IPS-20b (cell line): ENCODE measurements at regions not wholly inside any gene's neighbourhood (a gene's known extent, or its start where the extent isn't known, plus 50 kb on each side); places are given as distances from the start of the nearest gene placed in this dataset.

Experiments used
- H3K27ac ChIP-seq: one replicate; pipeline ENCODE4 v1.5.1; 2013; ENCODE audit warnings: low read length
- H3K27me3 ChIP-seq: 2 replicates; pipeline ENCODE4 v1.6.1; 2013; ENCODE audit warnings: mild to moderate bottlenecking, low read length, inconsistent platforms; ENCODE audit not compliant: insufficient read depth
- H3K36me3 ChIP-seq: 2 replicates; pipeline ENCODE4 v1.6.1; 2013; ENCODE audit warnings: low read depth, mild to moderate bottlenecking, inconsistent platforms, low read length, moderate library complexity; ENCODE audit not compliant: insufficient read depth
- H3K4me1 ChIP-seq: 2 replicates; pipeline ENCODE4 v1.6.1; 2013; ENCODE audit warnings: mild to moderate bottlenecking, control low read depth, inconsistent platforms, low read length, moderate library complexity; ENCODE audit not compliant: insufficient read depth
- H3K4me3 ChIP-seq: 2 replicates; pipeline ENCODE4 v1.5.1; 2013; ENCODE audit warnings: mild to moderate bottlenecking, low read length, inconsistent platforms
- H3K9ac ChIP-seq: 2 replicates; pipeline ENCODE4 v1.6.1; 2013; ENCODE audit warnings: low read depth, mild to moderate bottlenecking, inconsistent platforms, low read length, moderate library complexity
- H3K9me3 ChIP-seq: 2 replicates; pipeline ENCODE4 v1.6.1; 2013; ENCODE audit warnings: mild to moderate bottlenecking, low read depth, low read length, inconsistent platforms; ENCODE audit not compliant: insufficient read depth

DNA sequence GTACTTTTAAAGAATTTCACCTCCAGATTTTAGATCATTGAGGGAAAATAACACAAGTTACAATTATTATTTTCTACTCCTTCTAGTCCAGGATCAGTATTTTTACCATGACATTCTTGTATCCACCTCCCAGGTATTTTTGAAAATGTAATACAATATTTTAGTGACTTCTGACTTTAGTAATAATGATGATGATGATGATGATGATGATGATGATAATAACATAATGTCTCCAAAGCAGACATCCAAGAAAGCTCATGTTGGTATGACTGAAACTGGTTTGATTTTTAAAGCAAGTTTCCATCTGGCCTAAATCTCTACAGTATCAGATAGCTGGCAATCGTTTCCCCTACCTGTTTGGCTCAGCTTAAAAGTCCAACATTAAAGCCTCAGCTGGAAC is 140.0 kb upstream of the GULP1 start:
- no peaks in the 10 kb centered on the region for H3K27me3 ChIP-seq
- no peaks in the 10 kb centered on the region for H3K36me3 ChIP-seq
- no peak overlapping the region for H3K27ac ChIP-seq
- H3K4me1 ChIP-seq = no peaks in the 10 kb centered on the region
- no peaks in the 10 kb centered on the region for H3K9me3 ChIP-seq
- no peak overlapping the region for H3K9ac ChIP-seq
- no peak overlapping the region for H3K4me3 ChIP-seq

DNA sequence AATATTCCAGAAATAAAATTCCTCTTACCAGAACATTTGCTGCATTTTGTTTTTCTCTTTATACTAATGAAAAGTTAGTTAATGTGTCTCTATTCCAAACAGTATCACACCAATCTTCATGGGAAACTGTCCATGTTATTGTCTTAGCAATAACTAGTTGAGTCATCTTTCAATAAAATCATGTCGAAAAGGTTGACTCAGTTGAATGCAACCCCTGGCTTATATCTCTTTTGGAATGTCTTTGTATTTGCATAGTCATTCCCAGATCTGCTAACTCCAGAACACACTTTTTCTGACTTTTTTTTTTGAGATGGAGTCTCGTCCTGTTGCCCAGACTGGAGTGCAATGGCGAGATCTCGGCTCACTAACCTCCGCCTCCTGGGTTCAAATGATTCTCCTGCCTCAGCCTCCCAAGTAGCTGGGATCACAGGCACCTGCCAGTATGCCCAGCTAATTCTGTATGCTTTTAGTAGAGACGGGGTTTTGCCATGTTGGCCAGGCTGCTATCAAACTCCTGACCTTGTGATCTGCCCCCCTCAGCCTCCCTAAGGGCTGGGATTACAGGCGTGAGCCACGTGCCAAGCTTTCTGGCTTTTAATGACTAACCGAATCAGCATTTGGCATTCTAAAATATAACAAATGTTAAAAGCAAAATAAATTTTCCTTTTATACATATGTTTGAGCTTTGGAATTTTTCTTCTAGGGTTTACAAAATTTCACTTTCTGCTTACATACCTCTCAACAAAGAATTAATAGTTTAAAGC is 133.2 kb upstream of the GULP1 start:
- Histone ChIP-seq H3K4me3 (no peak overlapping the region), H3K27me3 (no peaks in the 10 kb centered on the region), H3K9ac (no peak overlapping the region), H3K36me3 (no peaks in the 10 kb centered on the region), H3K4me1 (no peaks in the 10 kb centered on the region), H3K9me3 (no peaks in the 10 kb centered on the region), H3K27ac (no peak overlapping the region)

DNA sequence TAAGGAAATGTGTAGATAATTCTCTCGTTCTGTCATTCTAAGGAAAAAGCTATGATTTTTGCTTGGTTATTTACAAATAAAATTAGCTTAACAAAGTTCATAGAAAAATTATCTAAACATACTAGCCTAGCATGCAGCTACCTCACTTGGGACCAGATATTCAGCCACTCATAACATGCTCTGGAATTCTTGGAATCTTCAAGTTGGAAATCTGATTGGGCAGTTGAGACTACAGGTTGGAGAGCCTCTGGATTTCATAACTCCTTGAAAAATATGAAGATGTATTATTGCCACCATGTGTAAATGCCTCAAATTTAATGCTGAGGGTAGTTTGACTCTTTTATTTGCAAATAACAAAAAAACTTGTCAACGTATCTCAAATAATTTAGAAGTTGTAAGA is 132.2 kb upstream of the GULP1 start:
- Histone ChIP-seq H3K4me3 (no peak overlapping the region), H3K27ac (no peak overlapping the region)

DNA sequence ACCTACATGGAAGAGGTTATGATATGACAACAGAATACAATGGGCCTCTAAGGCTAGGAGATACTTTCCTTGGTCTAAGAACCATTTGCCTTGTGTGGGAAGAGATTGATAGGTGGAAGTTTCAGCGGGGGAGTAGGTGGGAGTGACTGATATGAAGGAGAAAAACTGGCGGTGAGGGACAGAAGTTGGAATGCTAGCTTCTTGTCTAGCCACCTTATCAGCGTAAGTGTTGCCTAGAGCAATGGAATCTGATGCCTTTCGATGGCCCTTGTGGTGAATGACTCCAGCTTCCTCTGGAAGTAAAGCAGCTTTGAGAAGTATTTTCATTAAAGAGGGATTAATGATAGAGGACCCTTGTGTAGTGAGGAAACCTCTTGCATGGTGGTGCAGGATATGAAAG is 121.3 kb upstream of the GULP1 start:
- no peaks in the 10 kb centered on the region for H3K36me3 ChIP-seq
- no peak overlapping the region for H3K9ac ChIP-seq
- H3K9me3 ChIP-seq = peaks cover 3% of the 10 kb centered on the region
- peaks cover 4% of the 10 kb centered on the region; the same call in 1 of the 2 replicates for H3K4me1 ChIP-seq
- H3K27ac ChIP-seq = no peak overlapping the region
- H3K4me3 ChIP-seq = no peak overlapping the region
- H3K27me3 ChIP-seq = no peaks in the 10 kb centered on the region

More for the DNA sequence above, 132.2 kb upstream of the GULP1 start:
- H3K36me3 ChIP-seq = no peaks in the 10 kb centered on the region
- no peaks in the 10 kb centered on the region for H3K4me1 ChIP-seq
- H3K9ac ChIP-seq = no peak overlapping the region
- no peaks in the 10 kb centered on the region for H3K27me3 ChIP-seq
- H3K9me3 ChIP-seq = no peaks in the 10 kb centered on the region

DNA sequence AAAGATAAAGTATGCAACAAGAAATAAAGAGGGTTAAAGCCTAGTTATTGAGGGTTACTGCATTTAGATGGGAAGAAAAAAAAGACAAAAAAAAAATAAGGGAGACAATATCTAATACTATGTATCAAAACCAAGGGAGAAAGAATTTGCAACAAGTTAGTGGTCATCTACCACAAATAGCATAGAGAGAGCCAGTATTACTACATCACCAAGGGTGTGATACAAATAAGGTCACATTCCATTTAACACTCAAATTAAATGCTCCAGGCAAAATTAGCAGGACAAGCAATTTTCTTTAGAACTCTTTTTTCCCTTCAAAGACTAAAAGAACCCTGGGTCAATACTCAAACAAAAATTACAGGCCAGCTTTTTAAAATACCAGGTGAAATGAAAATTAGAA is 115.1 kb upstream of the GULP1 start:
- Histone ChIP-seq H3K27ac (no peak overlapping the region), H3K4me1 (peaks cover 5% of the 10 kb centered on the region; the same call in 1 of the 2 replicates), H3K9ac (no peak overlapping the region), H3K36me3 (no peaks in the 10 kb centered on the region), H3K9me3 (peaks cover 6% of the 10 kb centered on the region; the same call in 1 of the 2 replicates), H3K4me3 (no peak overlapping the region), H3K27me3 (no peaks in the 10 kb centered on the region)

DNA sequence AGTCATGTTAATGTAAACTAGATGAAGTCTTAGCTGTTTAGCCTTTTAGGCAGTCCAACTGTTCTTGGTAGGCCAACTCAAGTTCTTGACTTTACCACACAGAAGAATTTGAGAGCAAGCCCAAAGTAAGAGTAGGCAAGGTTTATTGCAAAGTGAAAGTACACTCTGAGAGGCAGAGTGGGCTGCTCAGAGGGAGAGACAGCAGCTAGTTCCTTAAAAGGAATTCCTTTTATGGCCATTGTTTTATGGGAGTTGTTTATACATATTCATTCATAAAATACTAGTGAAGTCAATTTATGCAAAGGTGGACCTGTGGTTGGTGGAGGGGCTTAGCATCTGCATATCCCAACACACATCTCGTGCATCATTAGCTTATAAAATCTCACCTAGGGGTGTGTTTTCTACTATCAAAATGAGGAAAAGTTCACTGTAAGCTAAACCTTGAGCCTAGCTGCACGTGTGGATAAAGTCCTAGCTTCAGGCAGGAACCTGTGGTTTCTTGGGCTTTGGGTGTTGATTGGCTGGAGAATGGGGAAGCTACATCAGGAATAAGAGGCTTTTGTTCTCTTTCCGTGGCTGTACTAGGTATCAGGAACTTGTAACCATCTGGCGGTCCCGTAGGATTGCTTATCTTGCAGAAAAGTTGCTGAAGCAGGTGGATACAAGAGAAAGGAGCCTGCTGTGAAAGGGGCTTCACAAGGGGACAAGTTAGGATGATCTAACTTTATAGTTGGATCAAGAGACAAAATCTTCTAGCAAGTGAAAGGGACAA is 110.4 kb upstream of the GULP1 start:
- H3K9me3 ChIP-seq = no peaks in the 10 kb centered on the region
- H3K36me3 ChIP-seq = no peaks in the 10 kb centered on the region
- no peak overlapping the region for H3K27ac ChIP-seq
- peaks cover 12% of the 10 kb centered on the region; the same call in 1 of the 2 replicates for H3K4me1 ChIP-seq
- H3K27me3 ChIP-seq = no peaks in the 10 kb centered on the region
- H3K4me3 ChIP-seq = no peak overlapping the region
- no peak overlapping the region for H3K9ac ChIP-seq

DNA sequence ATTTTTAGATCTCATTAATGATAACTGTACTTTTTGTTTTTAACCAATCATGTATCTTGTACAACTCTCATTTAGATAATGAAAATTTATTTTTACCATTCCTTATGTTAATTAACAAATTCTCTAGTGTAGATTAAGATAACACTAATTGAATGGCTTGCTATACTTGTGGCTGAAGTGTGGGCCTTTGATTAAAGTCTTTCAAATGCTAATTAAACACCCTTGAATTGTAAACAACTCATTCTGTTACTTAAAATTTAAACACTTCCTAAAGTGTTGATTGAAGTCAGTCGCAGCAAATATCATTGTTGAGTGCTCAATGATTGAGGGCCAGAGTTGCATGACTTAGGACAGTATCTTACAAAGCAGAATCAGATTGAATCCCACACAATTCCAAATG is 109.8 kb upstream of the GULP1 start:
- H3K27ac ChIP-seq = no peak overlapping the region
- no peaks in the 10 kb centered on the region for H3K9me3 ChIP-seq
- peaks cover 12% of the 10 kb centered on the region; the same call in 1 of the 2 replicates for H3K4me1 ChIP-seq

DNA sequence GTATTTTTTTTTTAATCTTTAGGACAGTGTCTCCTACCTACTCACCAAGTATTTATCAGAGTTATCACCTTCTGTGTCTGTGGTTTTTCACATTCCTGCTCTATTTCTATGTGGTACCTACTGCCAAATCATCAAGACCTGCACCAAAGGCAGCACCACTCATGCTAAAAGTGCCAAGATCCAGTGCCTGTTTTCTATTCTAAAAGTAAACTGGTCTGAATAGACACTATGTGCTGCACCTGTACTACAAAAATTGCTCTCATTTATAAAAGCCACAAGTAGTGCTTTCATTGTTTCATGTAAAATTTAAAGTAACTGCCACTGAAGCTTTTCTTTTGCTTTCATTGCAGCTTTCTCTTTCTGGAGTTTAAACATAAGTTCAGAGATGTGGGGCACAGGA is 103.9 kb upstream of the GULP1 start:
- Histone ChIP-seq H3K27me3 (no peaks in the 10 kb centered on the region), H3K36me3 (no peaks in the 10 kb centered on the region), H3K4me1 (no peaks in the 10 kb centered on the region), H3K27ac (no peak overlapping the region), H3K9ac (no peak overlapping the region), H3K4me3 (no peak overlapping the region), H3K9me3 (no peaks in the 10 kb centered on the region)

More for the DNA sequence above, 109.8 kb upstream of the GULP1 start:
- Histone ChIP-seq H3K27me3 (no peaks in the 10 kb centered on the region), H3K9ac (no peak overlapping the region), H3K4me3 (no peak overlapping the region), H3K36me3 (no peaks in the 10 kb centered on the region)

DNA sequence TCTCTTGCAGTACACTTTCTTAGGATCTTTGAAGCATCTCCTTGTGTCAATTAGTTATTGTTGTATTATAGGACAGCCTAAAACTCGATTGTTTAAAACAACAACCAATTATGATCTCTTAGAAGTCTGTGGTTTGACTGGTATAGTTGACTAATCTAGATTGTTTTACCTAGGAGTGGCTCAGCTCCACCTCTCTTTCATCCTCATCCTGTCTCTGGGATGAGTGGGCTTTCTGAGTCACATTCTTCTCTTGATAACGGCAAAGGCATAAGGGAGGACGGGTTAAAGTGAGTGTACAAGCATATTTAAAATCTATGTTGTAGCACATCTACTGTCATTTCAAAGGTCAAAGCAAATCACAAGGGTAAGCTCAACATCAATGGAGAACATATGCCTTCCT is 102.3 kb upstream of the GULP1 start:
- Histone ChIP-seq H3K9me3 (no peaks in the 10 kb centered on the region), H3K9ac (no peak overlapping the region), H3K4me3 (no peak overlapping the region), H3K27ac (no peak overlapping the region), H3K27me3 (no peaks in the 10 kb centered on the region), H3K36me3 (no peaks in the 10 kb centered on the region), H3K4me1 (no peaks in the 10 kb centered on the region)

DNA sequence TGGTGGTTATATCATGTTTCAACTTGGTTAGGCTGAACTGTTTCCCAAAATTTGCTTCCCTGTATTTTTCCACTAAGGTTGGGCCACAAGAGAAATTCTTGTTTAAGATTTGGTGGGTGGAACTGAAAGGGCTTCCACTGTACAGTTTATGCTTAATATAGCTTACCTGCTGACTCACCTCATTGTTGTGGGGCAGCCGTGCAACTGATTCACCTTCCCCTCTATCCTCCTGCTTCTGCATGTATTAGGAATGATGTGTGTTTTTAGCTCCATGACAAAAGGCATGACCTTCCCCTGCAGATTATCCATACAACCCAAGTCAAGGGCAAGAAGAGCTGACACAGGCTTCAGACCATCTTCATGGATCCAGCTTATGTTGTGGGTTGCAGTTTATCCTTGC is 98.4 kb upstream of the GULP1 start:
- no peak overlapping the region for H3K9ac ChIP-seq
- no peak overlapping the region for H3K27ac ChIP-seq
- H3K36me3 ChIP-seq = no peaks in the 10 kb centered on the region
- peaks cover 6% of the 10 kb centered on the region; the same call in 1 of the 2 replicates for H3K4me1 ChIP-seq
- H3K4me3 ChIP-seq = no peak overlapping the region
- no peaks in the 10 kb centered on the region for H3K27me3 ChIP-seq
- no peaks in the 10 kb centered on the region for H3K9me3 ChIP-seq

DNA sequence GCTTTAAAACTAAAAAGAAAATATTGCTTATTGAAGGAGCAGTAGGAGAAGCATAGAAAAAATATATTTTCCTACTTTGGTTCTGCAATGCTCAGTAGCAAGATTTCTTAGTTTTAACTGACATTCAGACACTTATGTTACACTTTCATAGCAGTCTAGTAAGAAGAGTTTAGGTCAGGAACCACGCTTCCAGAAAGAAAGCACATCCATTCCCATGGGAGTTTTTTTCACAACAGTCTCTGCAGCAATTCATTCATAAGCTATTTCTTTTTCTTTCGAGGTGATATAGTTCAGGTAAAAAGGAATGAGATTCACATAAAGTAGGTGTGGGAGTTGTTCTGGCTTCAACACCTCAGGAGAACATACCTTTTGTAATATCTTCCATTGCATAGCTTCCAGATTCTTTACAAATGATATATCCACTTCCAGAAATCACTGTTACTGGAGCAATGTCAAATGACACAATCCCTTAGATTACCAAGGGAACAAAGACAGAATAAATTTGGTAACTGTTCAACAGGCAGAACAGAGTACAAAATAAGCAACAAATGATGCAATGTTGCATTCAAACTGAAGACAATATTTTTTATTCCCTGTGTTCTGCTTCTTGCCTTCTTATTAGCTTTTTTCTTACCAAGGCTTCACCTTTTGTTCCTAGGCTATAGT is 95.2 kb upstream of the GULP1 start:
- Histone ChIP-seq H3K4me1 (peaks cover 6% of the 10 kb centered on the region; the same call in 1 of the 2 replicates), H3K9me3 (no peaks in the 10 kb centered on the region), H3K36me3 (no peaks in the 10 kb centered on the region), H3K27me3 (no peaks in the 10 kb centered on the region), H3K9ac (no peak overlapping the region), H3K27ac (no peak overlapping the region), H3K4me3 (no peak overlapping the region)
